IgD-negative memory B cell (primary cell): ENCODE measurements at regions not wholly inside any gene's neighbourhood (a gene's known extent, or its start where the extent isn't known, plus 50 kb on each side); places are given as distances from the start of the nearest gene placed in this dataset.
"Not testable (repeated sequence)": the region's sequence is repeated elsewhere in the genome, so short reads cannot be mapped to it uniquely, and the experiment has no call there.

Source experiments
- H3K27ac Mint-ChIP-seq, 3 donors: one replicate each; pipeline ENCODE4 v1.8.0; 2020 to 2022; ENCODE audit warnings: mild to moderate bottlenecking in 3 of 3, mixed read lengths in 3 of 3, moderate library complexity in 1 of 3
- H3K27me3 Mint-ChIP-seq: one replicate; pipeline ENCODE4 v1.8.0; 2021; ENCODE audit warnings: mixed read lengths
- H3K36me3 Mint-ChIP-seq: one replicate; pipeline ENCODE4 v1.8.0; 2020; ENCODE audit warnings: mild to moderate bottlenecking, mixed read lengths
- H3K4me1 Mint-ChIP-seq, 3 donors: one replicate each; pipeline ENCODE4 v1.8.0; 2020 to 2022; ENCODE audit warnings: mixed read lengths in 3 of 3, mild to moderate bottlenecking in 1 of 3
- H3K4me3 Mint-ChIP-seq, 4 donors: one replicate each; pipeline ENCODE4 v1.8.0; 2020 to 2022; ENCODE audit warnings: mild to moderate bottlenecking in 4 of 4, mixed read lengths in 4 of 4, moderate library complexity in 3 of 4
- H3K9me3 Mint-ChIP-seq, 3 donors: one replicate each; pipeline ENCODE4 v1.8.0; 2020 to 2021; ENCODE audit warnings: mixed read lengths in 3 of 3, mild to moderate bottlenecking in 1 of 3

DNA sequence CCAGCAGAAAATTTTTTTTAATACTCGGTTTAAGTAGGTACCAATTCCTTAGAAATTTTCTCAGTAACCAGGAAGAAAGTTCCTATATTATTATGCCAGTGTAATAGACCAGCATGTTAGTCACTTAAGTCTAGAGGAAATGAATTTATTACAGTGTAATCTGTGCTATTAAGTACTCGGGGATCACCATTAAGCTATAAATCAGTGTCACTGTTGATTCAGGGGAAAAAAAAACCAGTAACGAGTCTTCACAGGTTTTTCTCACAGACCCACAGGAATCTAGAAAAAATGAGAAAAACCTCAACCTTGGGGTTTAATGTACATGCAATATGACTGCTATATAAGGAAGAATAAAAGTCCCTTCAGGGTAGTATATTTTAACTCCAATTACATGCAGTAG lies 138.3 kb upstream of the IL1RAPL2 start:
- H3K27me3 Mint-ChIP-seq, result peaks cover 2% of the 10 kb centered on the region
- no peak overlapping the region for H3K4me3 Mint-ChIP-seq
- H3K9me3 Mint-ChIP-seq, result peaks cover 0 to 2% (median 0%) of the 10 kb centered on the region in 3 donors
- H3K4me1 Mint-ChIP-seq, result no peaks in the 10 kb centered on the region
- no peaks in the 10 kb centered on the region for H3K36me3 Mint-ChIP-seq
- no peak overlapping the region for H3K27ac Mint-ChIP-seq

DNA sequence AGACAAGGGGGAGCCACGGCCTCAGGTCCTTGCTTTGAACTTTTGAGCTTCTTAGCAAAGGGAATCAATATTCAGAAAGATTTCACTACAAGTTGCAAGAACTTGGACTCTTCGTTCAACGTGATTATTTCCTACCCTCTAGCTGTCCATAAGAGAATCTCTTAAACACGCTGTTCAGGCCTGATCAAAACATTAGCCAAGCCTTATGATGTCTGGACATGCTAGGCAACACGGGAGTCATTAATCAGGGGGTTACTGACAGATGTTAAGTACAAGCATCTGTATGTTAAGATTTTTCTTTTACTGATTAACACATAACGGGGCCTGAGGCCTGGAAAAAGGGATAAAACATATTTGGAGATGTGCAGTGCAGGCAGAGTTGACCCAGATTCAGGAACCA lies 138.9 kb upstream of the IL1RAPL2 start:
- Mint-ChIP-seq H3K4me3 (no peak overlapping the region), H3K4me1 (no peaks in the 10 kb centered on the region), H3K27ac (no peak overlapping the region), H3K27me3 (peaks cover 2% of the 10 kb centered on the region), H3K36me3 (no peaks in the 10 kb centered on the region), H3K9me3 (peaks cover 0 to 2% (median 0%) of the 10 kb centered on the region in 3 donors)

DNA sequence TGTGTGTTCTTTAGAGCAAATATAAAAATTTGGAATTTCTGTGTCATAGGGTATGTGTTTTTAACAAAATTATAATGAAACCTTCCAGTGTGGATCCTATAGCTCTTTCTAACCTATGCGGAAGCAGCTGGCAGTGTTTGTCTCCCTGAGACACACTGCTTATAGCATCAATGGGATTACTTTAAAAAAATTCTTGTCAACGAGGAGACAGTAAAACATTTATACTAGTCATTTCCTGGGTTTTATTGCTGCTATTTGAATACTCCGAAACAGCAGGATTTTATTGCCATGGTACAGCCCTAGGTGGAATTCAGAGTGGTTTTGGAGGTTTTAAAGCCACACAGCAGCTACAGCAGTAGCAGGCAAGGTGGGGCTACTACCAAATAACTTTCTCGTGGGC lies 145.1 kb upstream of the IL1RAPL2 start:
- H3K4me3 Mint-ChIP-seq, result no peak overlapping the region
- H3K36me3 Mint-ChIP-seq, result no peaks in the 10 kb centered on the region
- peaks cover 1 to 15% (median 11%) of the 10 kb centered on the region in 3 donors for H3K9me3 Mint-ChIP-seq
- peaks cover 0 to 1% (median 0%) of the 10 kb centered on the region in 3 donors for H3K4me1 Mint-ChIP-seq
- H3K27me3 Mint-ChIP-seq, result peaks cover 2% of the 10 kb centered on the region
- no peak overlapping the region for H3K27ac Mint-ChIP-seq

DNA sequence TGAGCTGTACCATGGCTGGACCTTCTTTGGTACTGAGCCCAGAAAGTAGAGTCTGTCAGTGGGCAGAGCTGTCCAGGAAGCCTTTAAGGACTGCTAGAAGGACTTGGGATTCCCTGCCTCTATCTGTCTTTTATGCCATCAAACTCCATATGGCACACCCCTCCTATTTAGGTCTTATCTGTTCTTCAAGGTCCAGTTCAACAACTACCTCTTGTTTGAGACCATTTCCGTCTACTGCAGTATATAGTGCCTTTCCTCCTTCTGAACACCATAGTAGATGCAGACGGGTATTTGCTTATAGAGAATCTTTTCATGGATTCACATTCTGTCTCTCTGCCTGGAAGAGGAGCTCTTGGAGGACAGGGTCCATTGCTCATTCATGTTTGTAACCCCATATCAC lies 146.1 kb upstream of the IL1RAPL2 start:
- no peaks in the 10 kb centered on the region for H3K36me3 Mint-ChIP-seq
- H3K9me3 Mint-ChIP-seq, result peaks cover 1 to 15% (median 11%) of the 10 kb centered on the region in 3 donors
- H3K27me3 Mint-ChIP-seq, result no peaks in the 10 kb centered on the region
- H3K4me3 Mint-ChIP-seq, result no peak overlapping the region
- no peak overlapping the region for H3K27ac Mint-ChIP-seq
- H3K4me1 Mint-ChIP-seq, result peaks cover 0 to 1% (median 0%) of the 10 kb centered on the region in 3 donors

DNA sequence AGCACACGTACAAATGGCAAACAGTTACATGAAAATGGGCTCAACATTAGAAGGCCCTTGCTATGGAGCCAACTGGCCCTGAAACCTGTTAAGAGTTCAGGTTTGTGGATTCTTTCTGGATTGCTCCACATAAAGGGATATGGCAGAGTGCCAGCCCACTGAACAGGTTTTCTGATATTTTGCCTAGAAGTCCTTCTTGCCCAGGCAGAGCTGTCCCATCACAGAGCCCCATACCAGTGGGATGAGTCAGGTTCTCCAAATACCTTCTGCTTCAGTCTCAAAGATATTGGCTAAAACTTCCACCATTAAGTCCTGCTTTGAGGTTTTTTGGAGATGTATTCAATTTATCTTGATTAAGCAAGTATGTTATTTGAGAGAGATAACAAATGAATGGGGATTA lies 146.8 kb upstream of the IL1RAPL2 start:
- peaks cover 1 to 15% (median 11%) of the 10 kb centered on the region in 3 donors for H3K9me3 Mint-ChIP-seq
- H3K27me3 Mint-ChIP-seq, result no peaks in the 10 kb centered on the region
- H3K36me3 Mint-ChIP-seq, result no peaks in the 10 kb centered on the region
- H3K4me3 Mint-ChIP-seq, result no peak overlapping the region
- no peak overlapping the region for H3K27ac Mint-ChIP-seq
- peaks cover 0 to 1% (median 0%) of the 10 kb centered on the region in 3 donors for H3K4me1 Mint-ChIP-seq

DNA sequence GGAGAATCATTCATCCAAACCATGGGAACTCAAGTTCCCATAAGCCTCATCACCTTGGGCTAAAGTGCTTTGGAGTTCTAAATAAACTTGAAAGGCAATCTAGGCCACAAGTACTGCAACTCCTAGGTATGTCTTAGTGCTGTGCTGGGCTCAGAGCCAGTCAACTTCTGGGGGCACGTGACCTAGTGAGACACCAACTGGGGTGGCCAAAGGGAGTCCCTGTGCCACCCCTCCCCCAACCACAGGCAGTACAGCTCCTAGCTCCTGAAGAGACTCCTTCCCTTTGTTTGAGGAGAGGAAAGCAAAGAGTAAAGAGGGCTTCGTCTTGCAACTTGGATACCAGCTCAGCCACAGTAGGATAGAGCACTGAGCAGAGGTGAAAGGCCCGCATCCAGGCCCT lies 154.2 kb upstream of the IL1RAPL2 start:
- H3K36me3 Mint-ChIP-seq, result no peaks in the 10 kb centered on the region
- no peak overlapping the region for H3K4me3 Mint-ChIP-seq
- no peak overlapping the region for H3K27ac Mint-ChIP-seq
- H3K9me3 Mint-ChIP-seq, result peaks cover 0 to 7% (median 0%) of the 10 kb centered on the region in 3 donors
- peaks cover 6% of the 10 kb centered on the region for H3K27me3 Mint-ChIP-seq
- H3K4me1 Mint-ChIP-seq, result peaks cover 0 to 1% (median 0%) of the 10 kb centered on the region in 3 donors

DNA sequence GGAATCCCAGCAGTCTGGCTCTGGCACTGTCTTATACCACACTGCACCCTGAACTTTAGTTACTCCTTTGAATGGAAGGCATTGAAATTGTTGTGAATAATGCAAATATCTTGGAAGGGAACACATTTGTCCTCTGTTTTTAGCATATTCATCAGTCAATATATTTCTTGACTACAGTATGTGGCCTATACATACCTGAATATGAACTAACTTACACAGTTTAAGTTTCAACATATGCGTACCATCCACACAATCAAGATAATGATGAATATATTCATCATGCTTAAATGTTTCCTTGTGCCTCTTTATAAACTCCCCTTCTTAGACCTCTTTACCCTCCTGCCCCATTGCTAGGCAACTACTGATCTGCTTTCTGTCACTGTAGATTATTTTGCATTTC lies 145.7 kb upstream of the ESX1 start:
- Mint-ChIP-seq H3K9me3 (no peaks in the 10 kb centered on the region), H3K27ac (no peak overlapping the region)

DNA sequence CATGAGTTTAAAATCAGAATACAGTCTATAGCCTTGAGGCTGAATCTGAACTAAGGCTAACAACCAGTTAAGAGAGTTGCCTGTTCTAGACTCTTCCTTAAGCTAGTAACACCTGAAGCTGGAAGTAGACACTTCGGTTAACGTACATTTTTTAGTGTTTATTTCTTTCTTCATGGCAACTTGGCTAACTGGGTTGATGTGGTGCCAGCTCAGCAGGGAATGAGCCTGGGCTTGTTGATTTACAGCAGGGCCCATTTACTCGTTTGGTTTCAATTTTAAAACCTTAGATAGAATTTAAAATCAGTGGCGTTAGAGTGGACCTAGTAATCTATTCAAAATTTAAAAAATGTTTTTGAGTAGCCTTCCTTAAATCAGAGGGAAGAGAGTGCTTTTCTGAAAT lies 137.6 kb upstream of the ESX1 start:
- H3K9me3 Mint-ChIP-seq, result no peaks in the 10 kb centered on the region
- H3K4me3 Mint-ChIP-seq, result no peak overlapping the region
- H3K27ac Mint-ChIP-seq, result no peak overlapping the region
- H3K4me1 Mint-ChIP-seq, result no peaks in the 10 kb centered on the region
- no peaks in the 10 kb centered on the region for H3K27me3 Mint-ChIP-seq
- no peaks in the 10 kb centered on the region for H3K36me3 Mint-ChIP-seq

More for the DNA sequence above, 145.7 kb upstream of the ESX1 start:
- H3K27me3 Mint-ChIP-seq, result peaks cover 1% of the 10 kb centered on the region
- no peak overlapping the region for H3K4me3 Mint-ChIP-seq
- H3K4me1 Mint-ChIP-seq, result peaks cover 0 to 1% (median 0%) of the 10 kb centered on the region in 3 donors
- no peaks in the 10 kb centered on the region for H3K36me3 Mint-ChIP-seq

DNA sequence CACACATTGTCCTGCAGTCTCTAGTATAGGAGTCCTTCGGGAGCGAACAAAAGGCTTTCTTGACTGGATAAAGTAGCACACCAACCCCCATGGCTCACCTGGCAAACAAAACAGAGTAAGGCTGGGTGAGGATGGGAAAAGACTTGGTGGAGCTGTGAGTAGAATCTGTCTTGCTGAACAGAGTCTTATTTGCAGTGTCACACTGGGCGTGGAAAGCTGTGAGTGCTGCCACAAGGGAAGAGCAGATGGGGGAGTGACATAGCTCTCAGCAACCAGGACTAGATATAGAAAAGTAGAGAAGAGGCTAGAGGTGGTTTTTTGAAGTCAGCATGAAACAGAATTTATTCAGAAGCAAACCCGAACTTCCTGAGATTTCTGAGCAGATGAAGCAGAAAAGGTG lies 137.2 kb upstream of the ESX1 start:
- H3K9me3 Mint-ChIP-seq, result no peaks in the 10 kb centered on the region
- H3K4me3 Mint-ChIP-seq, result no peak overlapping the region
- H3K36me3 Mint-ChIP-seq, result no peaks in the 10 kb centered on the region
- H3K27ac Mint-ChIP-seq, result no peak overlapping the region
- no peaks in the 10 kb centered on the region for H3K4me1 Mint-ChIP-seq
- H3K27me3 Mint-ChIP-seq, result no peaks in the 10 kb centered on the region

DNA sequence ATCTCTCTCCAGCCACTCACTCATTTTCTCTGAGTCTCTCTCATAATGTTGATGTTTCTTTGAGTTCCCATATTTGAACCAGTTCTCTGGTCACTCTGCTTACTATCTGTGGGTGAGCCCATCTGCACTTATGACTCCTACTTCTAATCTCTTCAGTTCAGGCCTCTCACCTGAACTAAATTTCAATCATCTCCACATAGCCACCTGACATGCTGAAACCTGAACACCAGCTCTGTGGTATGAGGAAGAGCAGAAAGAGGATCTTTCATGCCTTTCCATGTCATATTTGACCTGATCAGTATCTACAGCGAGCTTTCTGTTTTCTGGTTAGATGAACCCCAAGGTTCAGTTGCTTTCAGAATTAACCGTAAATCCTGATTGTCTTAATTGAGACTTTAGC lies 122.2 kb upstream of the ESX1 start:
- H3K27me3 Mint-ChIP-seq, result peaks cover 4% of the 10 kb centered on the region
- no peaks in the 10 kb centered on the region for H3K9me3 Mint-ChIP-seq
- no peak overlapping the region for H3K4me3 Mint-ChIP-seq
- H3K36me3 Mint-ChIP-seq, result no peaks in the 10 kb centered on the region
- H3K4me1 Mint-ChIP-seq, result no peaks in the 10 kb centered on the region
- H3K27ac Mint-ChIP-seq, result no peak overlapping the region

DNA sequence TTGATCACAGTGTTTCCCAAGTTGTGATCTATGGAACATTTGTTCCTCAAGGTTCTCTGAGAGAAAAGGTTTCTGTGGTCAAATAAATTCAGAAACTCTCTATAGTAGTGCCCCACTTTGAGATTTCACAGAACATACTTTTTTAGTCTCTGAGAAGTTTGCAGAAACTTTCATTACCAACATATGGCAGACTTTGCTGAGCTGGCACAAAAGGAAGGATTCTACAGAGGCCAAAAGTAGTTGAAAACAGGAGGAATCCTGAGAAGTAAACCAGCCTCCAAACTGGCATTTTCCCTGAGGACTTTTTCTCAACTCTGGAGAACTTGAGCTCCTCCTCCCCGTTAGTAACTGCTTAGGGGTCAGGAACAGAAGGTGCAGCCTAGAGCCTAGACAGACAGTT lies 117.8 kb upstream of the ESX1 start:
- H3K9me3 Mint-ChIP-seq, result no peaks in the 10 kb centered on the region
- no peaks in the 10 kb centered on the region for H3K36me3 Mint-ChIP-seq
- peaks cover 7% of the 10 kb centered on the region for H3K27me3 Mint-ChIP-seq
- no peak overlapping the region for H3K27ac Mint-ChIP-seq
- no peak overlapping the region for H3K4me3 Mint-ChIP-seq
- no peaks in the 10 kb centered on the region for H3K4me1 Mint-ChIP-seq

DNA sequence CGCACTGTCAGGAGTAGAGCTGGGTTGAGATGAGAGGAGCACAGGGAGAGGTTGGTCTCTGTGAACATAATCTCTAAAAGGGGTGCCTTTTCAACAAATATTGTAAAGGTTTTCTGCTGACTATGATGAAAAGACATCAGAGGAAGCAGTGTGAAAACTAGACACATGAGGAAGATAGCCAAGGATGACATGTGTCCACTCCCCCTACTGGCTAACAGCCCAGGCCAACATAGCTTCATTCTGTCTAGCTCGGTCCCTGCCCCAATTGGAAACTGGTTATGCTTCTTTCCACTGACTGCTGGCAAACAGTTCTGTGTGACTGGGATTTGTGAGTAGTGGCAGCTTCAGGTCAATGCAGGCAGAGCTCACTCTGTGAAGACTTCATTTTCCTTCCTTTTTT lies 115.4 kb upstream of the ESX1 start:
- Mint-ChIP-seq H3K9me3 (no peaks in the 10 kb centered on the region), H3K27ac (no peak overlapping the region), H3K4me3 (no peak overlapping the region), H3K27me3 (peaks cover 9% of the 10 kb centered on the region), H3K4me1 (no peaks in the 10 kb centered on the region), H3K36me3 (no peaks in the 10 kb centered on the region)

DNA sequence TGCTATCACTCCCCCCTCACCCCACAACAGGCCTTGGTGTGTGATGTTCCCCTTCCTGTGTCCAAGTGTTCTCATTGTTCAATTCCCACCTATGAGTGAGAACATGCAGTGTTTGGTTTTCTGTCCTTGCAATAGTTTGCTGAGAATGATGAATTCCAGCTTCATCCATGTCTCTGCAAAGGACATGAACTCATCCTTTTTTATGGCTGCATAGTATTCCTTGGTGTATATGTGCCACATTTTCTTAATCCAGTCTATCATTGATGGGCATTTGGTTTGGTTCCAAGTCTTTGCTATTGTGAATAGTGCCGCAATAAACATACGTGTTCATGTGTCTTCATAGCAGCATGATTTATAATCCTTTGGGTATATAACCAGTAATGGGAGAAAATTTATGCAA lies 106.0 kb upstream of the ESX1 start:
- H3K27me3 Mint-ChIP-seq, H3K4me3 Mint-ChIP-seq, H3K4me1 Mint-ChIP-seq, H3K36me3 Mint-ChIP-seq, H3K9me3 Mint-ChIP-seq, H3K27ac Mint-ChIP-seq: not testable (repeated sequence)

DNA sequence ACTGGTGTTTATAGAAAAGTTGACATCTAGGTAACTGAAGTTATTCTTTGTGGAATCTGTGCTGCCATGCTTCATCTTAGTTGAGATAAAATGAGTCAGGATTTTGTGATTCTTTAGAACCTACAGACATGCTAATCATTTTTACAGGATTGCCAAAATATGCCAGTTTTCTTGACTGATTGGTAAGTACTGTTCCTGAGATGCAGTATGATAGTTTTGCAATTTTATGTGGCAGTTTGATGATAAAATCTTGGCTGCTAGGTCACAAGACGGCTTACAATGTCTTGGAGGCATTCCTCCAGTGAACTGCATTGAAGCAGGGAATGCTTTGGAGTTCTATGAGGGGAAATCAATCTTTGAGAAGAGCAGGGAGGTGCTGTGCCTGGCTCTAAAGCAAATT lies 104.4 kb upstream of the ESX1 start:
- Mint-ChIP-seq H3K27me3 (peaks cover 2% of the 10 kb centered on the region), H3K36me3 (no peaks in the 10 kb centered on the region), H3K27ac (no peak overlapping the region), H3K9me3 (peaks cover 0 to 3% (median 0%) of the 10 kb centered on the region in 3 donors), H3K4me1 (no peaks in the 10 kb centered on the region), H3K4me3 (no peak overlapping the region)

DNA sequence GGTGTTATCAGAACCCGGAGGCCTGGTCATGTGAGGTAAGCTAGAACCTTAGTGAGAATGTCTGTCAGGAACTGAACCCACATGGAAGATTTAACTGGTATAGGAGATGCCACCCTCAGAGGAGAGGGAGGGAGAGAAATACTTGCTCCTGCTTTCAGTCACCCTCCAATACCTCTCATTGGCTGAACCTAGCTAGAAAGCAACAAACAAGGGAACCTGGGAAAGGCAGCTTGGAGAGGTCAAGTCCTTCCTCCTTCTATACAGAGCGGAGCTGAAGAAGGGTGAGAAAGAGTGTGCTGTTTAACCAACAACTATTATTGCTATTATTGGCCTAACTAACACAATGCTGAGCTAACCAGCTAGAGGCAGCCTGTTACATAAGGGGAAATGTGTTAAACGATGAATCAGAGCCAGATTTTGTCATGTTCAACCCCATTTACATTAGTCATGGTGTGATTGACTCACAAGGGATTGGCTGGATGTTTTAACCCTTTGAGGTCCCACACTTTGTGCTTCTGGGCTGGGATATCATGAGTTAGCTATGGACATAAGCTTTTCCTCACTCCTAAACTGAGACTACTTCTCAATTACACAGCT lies 96.5 kb upstream of the ESX1 start:
- Mint-ChIP-seq H3K4me1 (no peaks in the 10 kb centered on the region), H3K36me3 (no peaks in the 10 kb centered on the region), H3K9me3 (no peaks in the 10 kb centered on the region)

DNA sequence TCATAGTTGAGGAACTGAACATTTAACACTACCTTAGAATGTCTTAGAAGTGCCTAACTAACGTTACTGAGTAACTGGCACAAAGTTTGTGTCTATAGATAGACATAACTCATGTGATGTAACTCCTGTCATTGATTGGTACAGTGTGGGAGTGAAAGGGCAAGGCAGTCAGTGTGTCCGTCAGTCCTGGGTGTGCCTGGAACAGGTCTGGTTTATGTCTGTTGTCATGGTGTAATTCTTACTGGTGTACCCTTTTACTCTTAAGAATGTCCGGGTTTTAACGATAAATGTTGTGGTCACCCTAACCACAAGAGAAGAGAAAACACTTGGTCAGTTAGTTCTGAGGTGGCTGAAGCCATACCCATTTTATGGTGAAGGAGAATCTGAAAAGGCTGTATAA lies 93.1 kb upstream of the ESX1 start:
- Mint-ChIP-seq H3K27me3 (peaks cover 3% of the 10 kb centered on the region), H3K36me3 (no peaks in the 10 kb centered on the region), H3K4me1 (peaks cover 0 to 1% (median 0%) of the 10 kb centered on the region in 3 donors), H3K9me3 (no peaks in the 10 kb centered on the region), H3K4me3 (no peak overlapping the region), H3K27ac (no peak overlapping the region)

More for the DNA sequence above, 96.5 kb upstream of the ESX1 start:
- Mint-ChIP-seq H3K27ac (no peak overlapping the region), H3K27me3 (peaks cover 4% of the 10 kb centered on the region), H3K4me3 (no peak overlapping the region)
